Transverse colon (tissue), 4 donors: ENCODE measurements at regions not wholly inside any gene's neighbourhood (a gene's known extent, or its start where the extent isn't known, plus 50 kb on each side); places are given as distances from the start of the nearest gene placed in this dataset.

Experiments used
- POLR2A ChIP-seq: fragments of 450-650 bp; IDR thresholded peaks from one replicate; pipeline ENCODE4 v1.6.1; 2016; ENCODE audit warnings: antibody characterized with exemption, mild to moderate bottlenecking, moderate library complexity
- POLR2AphosphoS5 ChIP-seq, 3 donors: sonication (generic); formaldehyde crosslinking; IDR thresholded peaks; one replicate each; pipeline ENCODE4 v1.6.1; 2016; ENCODE audit warnings: antibody characterized with exemption in 3 of 3
- TF ChIP-seq, protein P1 (sequence below), 5 experiments: fragments of 200-600 bp in 3 of 5; fragments of 450-650 bp in 2 of 5; sonication (generic) in 3 of 5; IDR thresholded peaks; 1 replicate in 2 of 5; 2 replicates in 3 of 5; pipeline ENCODE4 v1.5.1; 2016 to 2017; ENCODE audit warnings: antibody characterized with exemption in 5 of 5, inconsistent platforms in 3 of 5, mild to moderate bottlenecking in 2 of 5, moderate library complexity in 1 of 5

DNA sequence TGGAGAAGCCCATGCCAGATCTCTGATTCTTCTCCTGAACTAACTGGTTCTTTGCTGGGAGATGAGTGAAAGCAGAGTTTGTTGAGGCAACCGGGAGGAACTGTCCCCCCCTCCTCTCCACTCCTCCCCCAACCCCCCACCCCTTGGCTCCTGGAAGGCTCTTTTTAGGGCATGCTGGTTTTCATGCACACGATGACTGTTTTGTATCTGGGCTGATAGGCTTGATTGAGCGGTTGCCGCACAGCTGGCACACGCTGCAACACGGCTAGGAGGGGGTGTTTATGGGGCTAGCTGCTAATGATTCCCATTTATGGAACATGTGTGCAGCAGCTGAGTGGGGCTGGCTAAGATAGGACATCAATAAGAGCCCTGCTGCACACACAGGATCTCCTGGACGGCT is 137.2 kb downstream of the SMIM20 start:
- TF ChIP-seq, protein P1, sequence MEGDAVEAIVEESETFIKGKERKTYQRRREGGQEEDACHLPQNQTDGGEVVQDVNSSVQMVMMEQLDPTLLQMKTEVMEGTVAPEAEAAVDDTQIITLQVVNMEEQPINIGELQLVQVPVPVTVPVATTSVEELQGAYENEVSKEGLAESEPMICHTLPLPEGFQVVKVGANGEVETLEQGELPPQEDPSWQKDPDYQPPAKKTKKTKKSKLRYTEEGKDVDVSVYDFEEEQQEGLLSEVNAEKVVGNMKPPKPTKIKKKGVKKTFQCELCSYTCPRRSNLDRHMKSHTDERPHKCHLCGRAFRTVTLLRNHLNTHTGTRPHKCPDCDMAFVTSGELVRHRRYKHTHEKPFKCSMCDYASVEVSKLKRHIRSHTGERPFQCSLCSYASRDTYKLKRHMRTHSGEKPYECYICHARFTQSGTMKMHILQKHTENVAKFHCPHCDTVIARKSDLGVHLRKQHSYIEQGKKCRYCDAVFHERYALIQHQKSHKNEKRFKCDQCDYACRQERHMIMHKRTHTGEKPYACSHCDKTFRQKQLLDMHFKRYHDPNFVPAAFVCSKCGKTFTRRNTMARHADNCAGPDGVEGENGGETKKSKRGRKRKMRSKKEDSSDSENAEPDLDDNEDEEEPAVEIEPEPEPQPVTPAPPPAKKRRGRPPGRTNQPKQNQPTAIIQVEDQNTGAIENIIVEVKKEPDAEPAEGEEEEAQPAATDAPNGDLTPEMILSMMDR (IDR thresholded peaks at IDR 0.05), result no peak
- TF ChIP-seq POLR2A (no peak), POLR2AphosphoS5 (IDR thresholded peaks at IDR 0.05) (no peak)
